ENCODE measurements at regions not wholly inside any gene's neighbourhood (a gene's known extent, or its start where the extent isn't known, plus 50 kb on each side); places are given as distances from the start of the nearest gene placed in this dataset.

- TF ChIP-seq TEAD4 (IDR thresholded peaks at IDR 0.05; ENCODE audit: low read depth, low read length) (no peak), POLR2A (IDR thresholded peaks at IDR 0.05; ENCODE audit: control extremely low read depth in 1 of 2, low read depth in 2 of 2, low read length in 2 of 2) (no peak), SP1 (IDR thresholded peaks at IDR 0.05; ENCODE audit: low read depth, low read length) (no peak), POLR2AphosphoS5 (IDR thresholded peaks at IDR 0.05; ENCODE audit: low read depth, low read length) (no peak), CHD2 (IDR thresholded peaks at IDR 0.05; ENCODE audit: low read length) (no peak), RFX5 (IDR thresholded peaks at IDR 0.05; ENCODE audit: borderline replicate concordance, low read depth, low read length) (no peak), CEBPB (IDR thresholded peaks at IDR 0.05; ENCODE audit: low read depth, low read length) (no peak), GABPA (IDR thresholded peaks at IDR 0.05; ENCODE audit: borderline replicate concordance, insufficient read depth, low read length) (no peak), CTCF (IDR thresholded peaks at IDR 0.05; ENCODE audit: control extremely low read depth in 1 of 3, insufficient read depth in 1 of 3, low read depth in 1 of 3, low read length in 3 of 3) (no peak), SIX5 (IDR thresholded peaks at IDR 0.05; ENCODE audit: low read depth, low read length) (no peak), BCL11A (IDR thresholded peaks at IDR 0.05; ENCODE audit: low read depth in 2 of 2, low read length in 2 of 2) (no peak)
Measured at GRCh38 chr18:59960272-59960671, 60.5 kb downstream of the PMAIP1 start.

All from H1 (cell line).